GM12875 (cell line): ENCODE measurements at regions not wholly inside any gene's neighbourhood (a gene's known extent, or its start where the extent isn't known, plus 50 kb on each side); places are given as distances from the start of the nearest gene placed in this dataset.

Experiments
- H3K4me3 ChIP-seq: one replicate; pipeline ENCODE4 v1.5.1; 2011; ENCODE audit warnings: low read depth, low read length, control low read depth
- TF ChIP-seq, protein P1 (sequence below): IDR thresholded peaks from 2 replicates; pipeline ENCODE4 v1.5.1; 2011; ENCODE audit warnings: low read depth, mild to moderate bottlenecking, control low read depth, inconsistent platforms, low read length, moderate library complexity, borderline replicate concordance; ENCODE audit not compliant: insufficient read depth

GRCh38 chr11:86119906-86120305, 51.0 kb upstream of the PICALM start:
- TF ChIP-seq, protein P1, sequence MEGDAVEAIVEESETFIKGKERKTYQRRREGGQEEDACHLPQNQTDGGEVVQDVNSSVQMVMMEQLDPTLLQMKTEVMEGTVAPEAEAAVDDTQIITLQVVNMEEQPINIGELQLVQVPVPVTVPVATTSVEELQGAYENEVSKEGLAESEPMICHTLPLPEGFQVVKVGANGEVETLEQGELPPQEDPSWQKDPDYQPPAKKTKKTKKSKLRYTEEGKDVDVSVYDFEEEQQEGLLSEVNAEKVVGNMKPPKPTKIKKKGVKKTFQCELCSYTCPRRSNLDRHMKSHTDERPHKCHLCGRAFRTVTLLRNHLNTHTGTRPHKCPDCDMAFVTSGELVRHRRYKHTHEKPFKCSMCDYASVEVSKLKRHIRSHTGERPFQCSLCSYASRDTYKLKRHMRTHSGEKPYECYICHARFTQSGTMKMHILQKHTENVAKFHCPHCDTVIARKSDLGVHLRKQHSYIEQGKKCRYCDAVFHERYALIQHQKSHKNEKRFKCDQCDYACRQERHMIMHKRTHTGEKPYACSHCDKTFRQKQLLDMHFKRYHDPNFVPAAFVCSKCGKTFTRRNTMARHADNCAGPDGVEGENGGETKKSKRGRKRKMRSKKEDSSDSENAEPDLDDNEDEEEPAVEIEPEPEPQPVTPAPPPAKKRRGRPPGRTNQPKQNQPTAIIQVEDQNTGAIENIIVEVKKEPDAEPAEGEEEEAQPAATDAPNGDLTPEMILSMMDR = no peak
- H3K4me3 ChIP-seq = no peak overlapping the region

GRCh38 chr11:86119077-86119476, 50.2 kb upstream of the PICALM start:
- TF ChIP-seq, protein P1 = no peak

More at GRCh38 chr11:86119077-86119476, 50.2 kb upstream of the PICALM start:
- H3K4me3 ChIP-seq = no peak overlapping the region
